GM19023 (cell line): ENCODE measurements at regions not wholly inside any gene's neighbourhood (a gene's known extent, or its start where the extent isn't known, plus 50 kb on each side); places are given as distances from the start of the nearest gene placed in this dataset.

ENCODE experiments used
- ATAC-seq: cut with Tn5 transposase; IDR thresholded peaks from one replicate; pipeline ENCODE4 v1.9.1; 2021; ENCODE audit warnings: mild to moderate bottlenecking, moderate library complexity; ENCODE audit not compliant: unreplicated experiment

DNA sequence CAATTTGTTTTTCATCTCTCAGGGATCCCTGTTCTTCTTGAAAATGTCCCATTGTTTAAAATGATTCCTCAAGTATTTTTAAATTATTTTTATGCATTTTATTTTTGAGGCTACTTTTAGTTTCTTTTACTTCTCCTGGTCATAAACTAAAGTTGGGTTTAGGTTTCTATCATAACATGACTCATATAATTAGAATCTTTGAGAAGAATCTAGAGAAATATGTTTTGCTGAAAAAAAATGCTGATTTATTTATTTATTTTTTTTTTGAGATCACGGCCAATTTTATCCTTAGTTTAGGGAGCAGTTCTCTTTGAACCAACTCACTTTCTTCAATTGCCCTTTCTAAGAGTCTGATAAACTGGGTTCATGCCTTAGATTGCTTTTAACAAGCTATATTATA, 1157.1 kb downstream of the BCL11B start:
- ATAC-seq = no peak

DNA sequence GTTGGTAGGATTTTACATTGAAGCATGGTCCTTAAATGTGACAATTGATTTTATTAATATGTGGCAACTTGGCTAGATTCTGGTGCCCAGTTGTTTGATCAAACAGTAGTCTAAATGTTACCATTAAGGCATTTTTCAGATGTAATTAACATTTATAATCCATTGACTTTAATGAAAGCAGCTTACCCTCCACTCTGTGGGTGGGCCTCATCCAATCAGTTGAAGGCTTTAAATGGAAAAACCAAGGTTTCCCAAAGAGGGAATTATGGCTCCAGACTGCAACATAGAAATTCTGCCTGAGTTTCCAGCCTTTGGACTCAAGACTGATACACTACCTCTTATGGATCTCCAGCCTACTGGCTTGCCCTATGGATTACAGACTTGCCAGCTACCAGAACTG, 1153.2 kb downstream of the BCL11B start:
- ATAC-seq = no peak

DNA sequence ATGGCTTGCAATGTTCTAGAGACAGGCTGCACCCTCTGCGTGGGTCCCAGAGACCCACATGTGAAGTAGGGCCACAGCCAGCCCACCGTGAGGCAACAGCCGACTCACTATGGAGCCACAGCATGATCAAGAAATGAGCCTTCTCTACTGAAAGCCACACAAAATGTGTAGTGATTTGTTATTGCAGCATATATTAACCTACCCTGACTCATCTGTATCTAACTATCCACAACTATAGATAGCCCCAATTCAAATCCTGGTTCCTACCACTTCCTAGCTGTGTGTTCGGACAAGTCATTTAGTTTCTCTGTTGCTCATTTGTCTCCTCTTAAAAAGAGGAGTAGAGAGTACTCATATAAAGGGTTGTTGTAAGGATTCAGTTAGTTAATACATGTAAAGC, 1152.3 kb downstream of the BCL11B start:
- no peak for ATAC-seq

DNA sequence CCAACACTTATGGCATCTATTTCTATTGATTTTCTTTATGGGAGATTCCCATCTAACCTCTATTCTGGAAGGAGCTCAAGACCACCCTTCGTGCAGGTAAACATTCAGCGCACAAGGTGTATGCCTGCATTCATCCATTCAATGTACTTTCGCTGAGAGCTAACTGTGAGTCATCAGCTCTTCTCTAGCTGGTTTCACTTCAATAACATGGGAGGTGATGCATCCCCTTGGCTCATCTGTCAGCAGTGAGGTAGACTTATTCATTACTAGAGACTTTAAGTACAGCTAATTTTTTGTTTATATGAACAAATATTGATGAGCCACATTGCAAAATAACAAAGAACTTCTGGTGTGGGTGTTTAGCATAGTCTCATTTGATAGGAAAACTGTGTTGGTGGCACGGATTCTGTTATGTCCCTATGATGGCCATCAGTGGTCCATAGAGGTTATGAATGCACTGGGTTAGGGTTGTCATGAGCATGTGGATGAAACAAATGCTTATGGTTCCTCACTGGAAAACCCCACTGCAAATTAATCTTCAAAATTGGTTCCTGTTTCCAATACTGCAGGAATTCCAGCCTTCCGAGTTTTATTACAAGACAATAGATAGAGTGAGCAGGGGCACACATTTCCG, 1151.0 kb downstream of the BCL11B start:
- ATAC-seq = no peak

DNA sequence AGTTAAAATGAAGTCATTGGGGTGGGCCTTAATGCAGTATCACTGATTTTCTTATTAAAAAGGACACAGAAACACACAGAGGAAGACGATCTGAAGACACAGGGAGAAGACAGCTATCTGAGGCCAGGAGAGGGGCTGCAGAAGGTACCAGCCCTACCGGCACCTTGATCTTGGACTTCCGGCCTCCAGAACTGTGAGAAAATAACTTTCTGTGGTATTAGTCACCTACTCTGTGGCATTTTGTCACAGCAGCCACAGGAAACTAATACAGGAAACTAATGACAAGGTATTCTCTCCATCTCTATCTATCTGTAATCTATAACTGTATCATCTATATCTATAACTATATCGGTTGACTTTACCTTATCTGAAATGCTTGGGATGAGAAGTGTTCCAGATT, 1149.5 kb downstream of the BCL11B start:
- no peak for ATAC-seq

DNA sequence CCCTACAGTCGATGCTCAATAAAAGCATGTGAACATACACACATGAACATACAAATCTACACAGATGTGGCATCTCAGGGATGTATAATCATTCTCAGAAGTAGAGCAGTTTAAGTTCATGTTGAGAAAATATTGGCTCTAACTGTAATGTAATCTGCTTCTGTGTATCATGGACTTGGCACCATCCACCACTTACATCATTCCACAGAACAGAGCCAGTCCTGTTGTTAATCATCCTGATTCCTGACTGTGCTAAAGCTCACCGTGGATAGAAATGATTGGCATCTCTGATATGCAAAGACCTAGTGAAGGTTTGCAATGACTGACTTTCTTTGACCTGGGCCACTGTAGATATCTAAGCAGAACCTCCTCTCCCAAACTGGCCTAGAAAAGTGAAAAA, 1141.3 kb downstream of the BCL11B start:
- ATAC-seq = no peak

DNA sequence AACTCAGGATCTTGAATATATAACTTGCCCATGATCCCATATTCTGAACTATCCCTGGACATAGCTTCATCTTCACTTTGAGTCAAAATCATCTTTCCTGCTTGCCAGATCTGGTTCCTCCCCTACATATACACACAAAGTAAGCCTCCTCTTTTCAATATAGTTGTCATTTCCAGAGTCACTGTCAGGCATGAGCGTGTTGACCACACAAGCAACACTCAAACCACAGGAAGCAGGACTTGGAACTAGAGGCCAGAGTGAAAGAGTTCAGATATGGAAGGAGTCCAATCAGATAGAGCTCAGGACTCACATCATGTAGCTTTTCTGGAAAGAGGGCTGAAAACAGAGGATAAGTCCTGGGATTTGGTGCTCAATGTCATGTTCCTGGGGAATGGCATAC, 1140.6 kb downstream of the BCL11B start:
- no peak for ATAC-seq

DNA sequence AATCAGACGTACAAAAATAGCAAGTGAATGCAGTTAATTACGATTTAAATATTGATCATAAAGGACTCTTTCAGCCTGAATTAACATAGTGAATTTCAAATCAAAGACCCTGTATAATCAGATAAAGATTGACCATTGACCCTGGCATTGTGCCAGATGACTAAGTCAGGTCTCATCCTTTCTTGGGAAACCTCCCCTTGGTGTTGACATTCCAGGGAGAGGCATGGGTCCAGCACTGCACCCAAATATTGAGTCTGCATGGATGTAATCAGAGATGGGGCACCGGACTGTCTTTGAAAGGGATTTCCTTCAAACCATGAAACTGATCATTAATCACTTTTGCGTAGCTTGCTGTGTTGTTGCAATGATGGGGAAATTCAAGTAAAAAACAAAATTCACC, 1138.2 kb downstream of the BCL11B start:
- ATAC-seq = no peak

DNA sequence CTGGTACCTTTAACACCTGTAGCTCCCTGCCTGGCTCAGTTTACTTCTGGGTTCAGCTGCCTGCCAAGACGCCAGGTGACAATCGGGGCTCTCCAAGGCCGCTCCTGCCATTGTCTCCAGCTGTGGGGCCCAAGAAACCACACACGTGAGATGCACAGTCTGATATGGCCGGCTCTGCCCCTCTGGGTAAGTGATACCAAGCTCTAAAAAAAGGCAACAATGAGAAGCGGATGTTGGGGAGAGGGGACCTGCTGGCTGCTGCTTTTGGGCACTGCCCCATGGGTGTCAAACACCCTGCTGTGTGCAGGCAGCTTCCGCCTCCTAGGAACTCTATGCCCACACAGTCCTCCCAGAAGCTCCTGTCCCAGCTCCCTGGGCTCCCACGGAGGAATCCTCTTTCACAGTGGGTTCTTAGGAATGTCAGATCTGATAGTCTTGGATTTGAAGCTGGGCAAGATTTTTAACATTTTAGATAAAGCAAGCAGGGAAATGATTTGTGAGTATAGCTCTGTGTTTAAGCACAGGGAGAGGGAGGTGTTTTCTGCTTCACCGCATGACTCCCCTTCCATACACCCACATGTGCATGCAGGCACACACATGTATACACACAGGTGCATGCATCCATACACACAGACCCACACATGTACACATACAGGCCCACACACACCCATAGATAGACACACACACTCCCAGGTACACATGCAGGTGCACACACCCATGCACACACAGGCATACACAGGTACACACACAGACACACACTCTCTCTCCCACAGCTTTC, 1135.8 kb downstream of the BCL11B start:
- no peak for ATAC-seq

DNA sequence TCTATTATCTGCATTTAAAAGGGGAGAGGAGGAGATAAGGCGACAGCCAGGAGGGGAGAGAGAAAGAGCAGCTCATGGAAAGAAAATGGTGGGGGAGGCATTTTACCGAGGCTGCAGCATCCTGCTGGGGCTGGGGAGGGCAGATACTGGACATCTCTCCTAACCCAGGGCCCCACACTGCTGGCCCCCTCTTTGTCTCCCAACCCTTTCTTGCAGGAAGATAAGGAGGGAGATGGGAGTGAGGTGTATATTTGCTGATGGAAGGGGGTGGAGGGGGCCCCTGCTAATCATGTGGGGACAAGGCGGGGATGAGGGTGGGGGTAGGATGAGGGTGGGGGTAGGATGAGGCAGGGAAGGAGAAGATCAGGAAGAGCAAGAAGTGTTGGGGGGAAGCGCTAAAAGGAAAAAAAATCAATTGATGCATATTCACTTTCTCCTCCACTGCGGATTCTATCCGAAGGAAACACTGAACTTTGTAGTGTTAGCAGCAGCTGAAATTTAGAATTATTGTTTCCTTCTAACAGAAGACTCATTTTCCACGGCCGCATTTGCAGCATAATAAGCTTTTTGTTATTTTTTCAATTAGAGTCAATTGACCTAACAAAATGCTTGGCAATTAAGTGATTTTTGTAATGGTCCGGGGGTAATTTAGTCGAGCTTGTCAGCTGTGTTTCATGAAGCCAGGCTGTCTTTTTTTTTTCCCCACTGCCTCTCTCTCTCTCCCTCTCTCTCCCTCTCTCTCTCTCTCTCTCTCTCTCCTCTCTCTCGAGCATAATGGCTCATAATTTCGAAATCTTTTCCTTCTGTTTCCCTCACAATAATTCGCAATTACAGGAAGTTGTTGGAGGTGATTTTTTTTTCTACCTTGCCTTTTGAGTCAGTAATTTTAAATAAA, 1134.6 kb downstream of the BCL11B start:
- no peak for ATAC-seq

DNA sequence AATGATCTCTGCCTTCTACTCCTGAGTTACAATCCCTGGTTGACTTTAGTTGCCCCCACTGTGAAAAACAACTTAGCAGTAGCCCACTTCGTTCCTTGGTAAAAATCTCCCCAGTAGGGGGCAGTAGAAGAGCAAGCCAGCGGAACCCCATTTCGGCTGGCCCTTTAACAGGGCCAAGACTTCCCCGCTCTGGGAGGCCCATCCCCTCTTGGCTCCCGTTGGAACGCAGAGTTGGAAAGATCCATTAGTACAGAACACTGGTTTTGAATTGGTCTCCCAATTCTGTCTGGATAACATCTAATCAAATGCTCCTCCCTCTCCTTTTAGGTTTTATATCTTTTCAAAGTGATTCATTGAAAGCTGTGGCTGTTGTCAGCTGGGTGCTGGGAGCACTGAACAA, 1133.3 kb downstream of the BCL11B start:
- ATAC-seq = no peak

DNA sequence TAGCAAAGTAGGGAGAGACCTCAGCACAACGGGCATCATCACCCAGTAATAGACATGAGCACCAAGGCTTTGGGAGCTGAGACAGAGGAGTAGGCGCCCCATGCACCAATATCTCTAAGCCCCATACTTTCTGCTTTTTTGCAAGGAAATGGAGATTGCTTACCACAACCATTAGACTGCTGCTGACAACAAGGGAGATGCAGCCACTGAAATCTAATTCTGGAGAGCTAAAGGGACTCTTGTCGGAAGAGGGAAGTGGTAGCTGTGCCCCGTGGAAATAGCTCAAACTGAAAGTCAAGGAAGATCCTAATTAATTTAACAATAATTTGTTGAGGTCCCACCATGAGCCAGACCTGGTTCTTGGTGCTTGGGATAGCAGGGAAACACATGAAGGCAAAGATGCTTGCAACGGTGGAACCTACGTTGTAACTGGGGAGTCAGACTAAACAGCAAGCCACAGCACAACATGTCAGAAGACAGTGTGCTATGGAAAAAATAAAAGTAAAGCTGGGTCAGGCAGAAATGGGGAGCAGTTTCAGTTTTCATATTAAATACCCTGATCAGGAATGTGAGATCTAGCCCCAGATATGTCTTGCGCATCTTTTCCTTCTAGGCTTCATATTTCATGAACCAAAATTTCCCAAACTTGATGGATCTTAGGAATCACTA, 1131.0 kb downstream of the BCL11B start:
- no peak for ATAC-seq

DNA sequence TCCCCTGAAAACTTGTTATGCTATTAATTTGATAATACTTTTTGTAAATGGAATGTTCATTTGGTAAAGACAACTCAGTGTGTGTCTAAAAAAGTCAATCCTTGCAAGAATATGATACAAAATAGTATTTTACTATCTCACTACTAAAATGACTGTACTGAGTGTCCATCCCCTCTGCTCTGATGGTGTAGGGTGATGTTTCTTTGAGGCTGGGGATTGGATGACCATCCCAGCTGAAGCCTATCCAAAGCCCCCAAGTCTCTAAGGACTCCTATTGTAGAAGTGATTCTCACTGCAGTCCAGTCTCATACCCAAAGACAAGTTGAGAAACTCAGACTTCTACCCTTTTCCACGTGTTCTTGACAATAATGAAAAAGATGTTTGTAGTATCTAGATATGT, 1128.4 kb downstream of the BCL11B start:
- ATAC-seq = no peak

DNA sequence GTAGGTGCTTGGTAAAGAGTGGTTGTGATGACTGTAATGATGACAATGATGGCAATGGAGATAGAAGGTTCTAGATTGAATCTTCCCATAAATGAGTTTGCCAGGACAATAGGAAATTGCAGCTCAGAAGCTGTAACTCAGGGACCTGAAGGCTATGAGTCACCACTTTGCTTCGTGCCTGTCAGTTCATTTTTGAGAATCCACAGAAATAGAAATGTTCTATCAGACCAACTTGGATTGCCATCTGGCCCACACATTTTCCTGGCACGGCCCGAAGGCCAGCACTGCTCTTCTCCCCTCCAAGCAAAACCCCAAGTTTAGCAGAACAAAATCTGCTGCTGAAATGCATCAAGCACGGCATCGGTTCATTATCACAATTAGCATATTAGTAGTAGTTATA, 1127.0 kb downstream of the BCL11B start:
- no peak for ATAC-seq

DNA sequence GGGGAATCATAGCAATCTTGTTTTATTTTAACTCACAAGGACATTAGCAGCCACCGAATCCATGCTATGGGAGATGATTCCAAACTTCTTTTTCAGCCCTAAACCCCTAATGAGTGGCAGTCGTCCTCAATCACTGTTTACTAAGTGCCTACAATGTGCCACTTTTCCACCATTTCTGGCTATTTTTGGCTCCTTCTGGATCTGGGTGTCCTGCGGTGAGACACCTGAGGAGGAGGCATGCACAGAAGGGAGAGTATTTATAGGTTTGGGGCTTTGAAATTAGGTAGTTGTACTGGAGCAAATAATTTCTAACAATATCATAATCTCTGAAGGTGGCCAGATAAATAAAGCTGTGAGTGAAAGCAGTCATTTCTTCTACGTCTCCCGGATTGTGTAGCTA, 1125.6 kb downstream of the BCL11B start:
- ATAC-seq = no peak

DNA sequence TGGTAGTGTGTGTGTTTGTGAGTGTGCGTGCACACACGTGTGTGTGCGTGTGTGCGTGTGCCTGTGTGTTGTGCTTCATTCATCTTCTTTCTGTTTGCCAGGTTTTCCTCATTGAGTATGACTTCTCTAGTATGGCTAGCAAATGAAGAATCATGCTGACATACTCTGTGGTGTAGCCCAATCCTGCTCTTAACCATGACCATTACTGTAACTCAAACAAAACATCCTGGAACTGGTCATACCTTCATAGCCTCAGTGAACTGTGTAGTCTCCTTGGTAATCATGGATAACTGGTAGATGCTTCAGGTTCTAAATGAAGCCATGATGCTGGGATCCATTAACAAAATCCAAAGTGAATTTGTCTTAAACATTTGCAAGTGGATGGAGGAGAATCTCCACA, 1117.7 kb downstream of the BCL11B start:
- no peak for ATAC-seq

DNA sequence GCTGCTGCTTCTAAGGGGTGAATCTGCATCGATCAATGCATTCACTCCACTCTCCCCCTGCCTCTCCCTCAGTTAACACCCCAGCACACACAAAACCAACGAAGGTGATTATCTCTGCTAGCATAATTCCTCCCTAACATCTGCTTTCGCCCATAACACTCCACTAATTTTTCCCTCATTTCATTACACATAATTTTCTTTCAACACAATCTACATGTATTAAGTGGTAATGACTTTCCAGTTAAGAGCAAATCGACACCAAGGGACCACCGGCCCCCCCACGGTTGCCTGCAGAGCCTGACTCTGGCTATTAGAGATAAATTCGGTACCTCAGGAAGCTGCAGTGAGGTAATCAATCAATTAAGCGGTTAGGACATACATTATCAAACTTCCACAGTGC, 1115.6 kb downstream of the BCL11B start:
- no peak for ATAC-seq

DNA sequence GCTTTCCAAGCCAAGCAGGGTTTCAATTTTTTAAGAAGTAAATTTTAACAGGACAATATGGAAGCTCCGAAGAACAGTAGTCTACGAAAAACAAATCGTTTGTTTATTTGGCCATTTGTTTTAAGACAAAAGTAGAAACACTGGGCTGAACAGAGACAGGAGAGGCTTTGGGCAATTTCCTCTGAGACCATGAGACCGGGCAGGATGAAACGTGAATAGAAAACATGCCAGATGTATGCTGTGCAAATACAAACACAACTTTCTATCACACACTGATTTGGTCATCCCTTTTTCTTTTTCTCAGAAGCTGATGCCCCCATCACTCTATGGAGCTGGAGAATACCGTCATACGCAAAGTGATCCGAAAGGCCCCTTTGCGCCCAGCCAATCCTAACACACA, 1111.1 kb downstream of the BCL11B start:
- no peak for ATAC-seq

DNA sequence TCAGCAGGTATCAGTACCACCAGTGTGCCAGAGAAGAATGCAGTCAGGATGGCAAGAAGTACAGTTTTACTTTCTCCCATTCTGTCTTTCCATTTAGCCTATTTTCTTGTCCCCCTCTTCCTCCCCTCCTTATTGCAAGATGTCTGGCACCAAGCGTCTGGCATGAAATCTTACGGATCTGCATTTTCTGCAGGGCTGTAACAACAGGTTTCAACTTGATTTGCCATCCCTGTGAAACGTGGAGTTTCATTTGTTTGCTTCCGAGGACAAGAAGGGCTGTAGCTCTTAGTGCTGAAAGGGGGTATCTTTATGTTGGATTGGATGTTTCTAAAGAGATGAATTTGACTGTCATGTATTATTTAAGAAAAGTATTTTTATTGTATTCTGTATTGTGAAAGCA, 1110.6 kb downstream of the BCL11B start:
- no peak for ATAC-seq

DNA sequence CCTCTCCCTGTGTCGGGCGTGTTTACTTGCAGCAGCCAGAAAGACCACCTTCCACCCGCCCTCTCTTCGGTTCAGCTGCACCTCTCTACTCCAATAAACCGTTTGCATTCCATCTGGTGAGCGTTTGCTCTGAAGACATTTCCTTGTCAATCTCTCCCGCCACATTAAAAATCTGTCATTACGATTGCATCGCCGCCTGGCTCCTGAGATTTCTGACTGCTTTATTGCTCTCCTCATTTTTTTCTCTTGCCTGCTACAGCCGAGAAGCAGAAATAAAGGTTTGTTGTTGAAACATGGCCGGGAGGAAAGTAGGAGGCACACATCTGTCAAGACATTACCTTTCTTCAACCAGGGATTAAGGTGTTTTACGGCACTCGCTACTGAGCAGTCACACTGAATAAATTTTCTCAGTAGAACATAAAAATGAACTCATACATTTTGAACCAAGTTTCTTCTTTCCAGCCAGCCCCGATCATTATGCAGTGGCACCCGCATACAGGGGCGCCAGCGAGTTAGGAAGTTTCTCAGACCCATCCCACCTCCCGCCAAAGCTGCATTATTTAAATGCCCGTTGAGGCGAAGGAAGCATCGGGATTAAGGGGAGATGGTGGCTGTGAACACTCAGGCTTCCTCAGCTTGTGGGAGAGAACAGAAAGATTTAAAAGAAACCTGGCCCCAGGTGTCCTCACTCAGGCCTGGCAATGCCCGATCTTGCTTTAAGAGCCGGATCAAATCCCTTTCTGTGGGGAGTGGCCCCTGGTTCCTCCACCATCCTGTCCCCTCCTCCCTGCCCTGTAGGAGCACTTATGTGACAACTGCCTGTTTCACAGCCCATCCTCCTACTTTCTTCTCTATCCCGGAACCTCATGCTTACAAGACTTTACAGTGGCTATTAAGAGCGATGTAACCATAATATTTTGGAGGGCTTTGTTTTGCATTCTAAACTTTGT, 1108.9 kb downstream of the BCL11B start:
- no peak for ATAC-seq
